ENCODE measurements at regions not wholly inside any gene's neighbourhood (a gene's known extent, or its start where the extent isn't known, plus 50 kb on each side); places are given as distances from the start of the nearest gene placed in this dataset.

DNA sequence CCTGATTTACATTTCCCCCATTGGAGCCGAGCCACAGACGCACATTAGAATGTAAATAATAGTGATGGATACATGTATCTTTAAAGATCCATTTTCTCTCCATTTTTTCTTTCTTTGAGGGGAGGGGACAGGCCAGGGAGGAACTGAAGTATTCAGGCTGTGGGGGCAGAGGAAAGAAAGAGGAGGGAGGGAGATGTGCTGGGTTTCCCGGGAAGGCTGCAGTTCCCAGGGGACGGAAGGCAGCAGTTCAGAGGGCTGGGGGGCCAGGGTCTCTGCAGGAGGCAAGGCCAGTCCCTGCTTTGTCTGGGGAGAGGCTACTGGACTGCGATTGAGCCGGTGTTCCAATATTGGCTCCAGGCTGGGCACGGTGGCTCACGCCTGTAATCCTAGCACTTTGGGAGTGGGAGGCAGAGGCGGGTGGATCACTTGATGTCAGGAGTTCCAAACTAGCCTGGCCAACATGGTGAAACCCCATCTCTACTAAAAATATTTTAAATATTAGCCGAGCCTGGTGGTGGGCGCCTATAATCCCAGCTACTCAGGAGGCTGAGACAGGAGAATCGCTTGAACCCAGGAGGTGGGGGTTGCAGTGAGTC lies 94.2 kb upstream of the LHX1 start:
- TF ChIP-seq EZH2 (IDR thresholded peaks at IDR 0.05; ENCODE audit: borderline replicate concordance) (no peak), EZH2phosphoT487 (IDR thresholded peaks at IDR 0.05; ENCODE audit: low read depth, severe bottlenecking, unreplicated experiment) (no peak)
- TF ChIP-seq, protein P1, sequence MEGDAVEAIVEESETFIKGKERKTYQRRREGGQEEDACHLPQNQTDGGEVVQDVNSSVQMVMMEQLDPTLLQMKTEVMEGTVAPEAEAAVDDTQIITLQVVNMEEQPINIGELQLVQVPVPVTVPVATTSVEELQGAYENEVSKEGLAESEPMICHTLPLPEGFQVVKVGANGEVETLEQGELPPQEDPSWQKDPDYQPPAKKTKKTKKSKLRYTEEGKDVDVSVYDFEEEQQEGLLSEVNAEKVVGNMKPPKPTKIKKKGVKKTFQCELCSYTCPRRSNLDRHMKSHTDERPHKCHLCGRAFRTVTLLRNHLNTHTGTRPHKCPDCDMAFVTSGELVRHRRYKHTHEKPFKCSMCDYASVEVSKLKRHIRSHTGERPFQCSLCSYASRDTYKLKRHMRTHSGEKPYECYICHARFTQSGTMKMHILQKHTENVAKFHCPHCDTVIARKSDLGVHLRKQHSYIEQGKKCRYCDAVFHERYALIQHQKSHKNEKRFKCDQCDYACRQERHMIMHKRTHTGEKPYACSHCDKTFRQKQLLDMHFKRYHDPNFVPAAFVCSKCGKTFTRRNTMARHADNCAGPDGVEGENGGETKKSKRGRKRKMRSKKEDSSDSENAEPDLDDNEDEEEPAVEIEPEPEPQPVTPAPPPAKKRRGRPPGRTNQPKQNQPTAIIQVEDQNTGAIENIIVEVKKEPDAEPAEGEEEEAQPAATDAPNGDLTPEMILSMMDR (IDR thresholded peaks at IDR 0.05; ENCODE audit: poor library complexity): no peak
- Histone ChIP-seq H3K36me3 (replicated peaks; ENCODE audit: insufficient read depth, low read depth) (no peaks in the 10 kb centered on the region), H3K4me3 (no peak overlapping the region), H3K27ac (no peak overlapping the region), H3K4me1 (ENCODE audit: insufficient read depth) (no peaks in the 10 kb centered on the region), H3K79me2 (no peaks in the 10 kb centered on the region), H3K9me3 (ENCODE audit: low read depth) (no peaks in the 10 kb centered on the region), H3K4me2 (no peak overlapping the region), H2AFZ (no peak overlapping the region), H3K27me3 (peaks cover 14% of the 10 kb centered on the region), H4K20me1 (ENCODE audit: insufficient read depth, poor library complexity, severe bottlenecking) (no peaks in the 10 kb centered on the region), H3K9me2 (replicated peaks; ENCODE audit: insufficient read depth) (no peaks in the 10 kb centered on the region)
- DNase-seq (ENCODE audit: low spot score): no peak
- WGBS (ENCODE audit: low lambda C conversion rate, missing lambda C conversion rate): 83% methylated on average over 12 of the region's 12 CpGs

DNA sequence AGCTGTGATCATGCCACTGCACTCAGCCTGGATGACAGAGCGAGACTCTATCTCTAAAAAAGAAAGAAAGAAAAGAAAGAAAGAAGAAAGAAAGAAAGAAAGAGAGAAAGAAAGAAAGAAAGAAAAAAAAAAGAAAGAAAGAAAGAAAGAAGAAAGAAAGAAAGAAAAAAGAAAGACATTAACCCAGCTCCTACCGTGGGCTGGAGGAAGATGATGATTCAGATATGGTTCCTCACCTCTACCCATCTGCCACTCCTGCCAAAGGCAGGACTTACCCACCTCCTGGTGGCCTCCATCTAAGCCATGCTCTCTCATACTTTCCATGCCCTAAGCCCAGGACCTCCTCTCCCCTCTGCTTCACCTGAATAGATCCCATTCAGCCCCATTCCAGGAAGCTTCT lies 93.3 kb upstream of the LHX1 start:
- DNase-seq (ENCODE audit: low spot score): no peak
- no peak overlapping the region for H3K4me3 ChIP-seq
- TF ChIP-seq, protein P1 (IDR thresholded peaks at IDR 0.05; ENCODE audit: poor library complexity): no peak
- TF ChIP-seq EZH2phosphoT487 (IDR thresholded peaks at IDR 0.05; ENCODE audit: low read depth, severe bottlenecking, unreplicated experiment): no peak
- no peak for TF ChIP-seq EZH2 (IDR thresholded peaks at IDR 0.05; ENCODE audit: borderline replicate concordance)
- no peaks in the 10 kb centered on the region for H3K4me1 ChIP-seq (ENCODE audit: insufficient read depth)
- no peaks in the 10 kb centered on the region for H3K36me3 ChIP-seq (replicated peaks; ENCODE audit: insufficient read depth, low read depth)
- H3K79me2 ChIP-seq: no peaks in the 10 kb centered on the region
- H3K9me2 ChIP-seq (replicated peaks; ENCODE audit: insufficient read depth): no peaks in the 10 kb centered on the region
- H3K27me3 ChIP-seq: peaks cover 14% of the 10 kb centered on the region
- H2AFZ ChIP-seq: no peak overlapping the region
- no peaks in the 10 kb centered on the region for H4K20me1 ChIP-seq (ENCODE audit: insufficient read depth, poor library complexity, severe bottlenecking)
- no peak overlapping the region for H3K27ac ChIP-seq
- no peaks in the 10 kb centered on the region for H3K9me3 ChIP-seq (ENCODE audit: low read depth)
- 82% methylated on average over 2 of the region's 2 CpGs for WGBS (ENCODE audit: low lambda C conversion rate, missing lambda C conversion rate)
- no peak overlapping the region for H3K4me2 ChIP-seq

DNA sequence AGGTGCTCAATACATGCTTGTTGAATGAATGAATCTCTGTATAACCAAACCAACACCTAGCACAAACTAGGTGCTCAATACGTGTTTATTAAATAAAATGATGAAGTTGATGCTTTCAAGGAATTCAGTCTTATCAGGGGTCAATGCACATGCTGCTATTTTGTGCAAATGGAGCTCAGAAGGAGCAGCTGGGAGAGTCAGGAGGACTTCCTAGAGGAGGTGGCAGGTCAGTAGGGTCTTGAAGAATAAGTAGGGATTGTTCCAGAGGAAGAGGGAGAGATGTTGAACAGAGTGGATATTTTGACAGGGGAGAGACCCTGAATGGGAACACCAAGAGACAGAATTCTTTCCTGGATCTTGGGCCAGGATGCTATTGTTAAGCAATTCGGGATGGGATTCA lies 92.7 kb upstream of the LHX1 start:
- Histone ChIP-seq H3K9me2 (replicated peaks; ENCODE audit: insufficient read depth) (no peaks in the 10 kb centered on the region), H3K4me1 (ENCODE audit: insufficient read depth) (no peaks in the 10 kb centered on the region), H3K36me3 (replicated peaks; ENCODE audit: insufficient read depth, low read depth) (no peaks in the 10 kb centered on the region), H4K20me1 (ENCODE audit: insufficient read depth, poor library complexity, severe bottlenecking) (no peaks in the 10 kb centered on the region), H3K4me2 (no peak overlapping the region), H2AFZ (no peak overlapping the region), H3K27me3 (peaks cover 14% of the 10 kb centered on the region), H3K9me3 (ENCODE audit: low read depth) (no peaks in the 10 kb centered on the region), H3K27ac (no peak overlapping the region), H3K79me2 (no peaks in the 10 kb centered on the region), H3K4me3 (no peak overlapping the region)
- 98% methylated on average over 2 of the region's 2 CpGs for WGBS (ENCODE audit: low lambda C conversion rate, missing lambda C conversion rate)
- DNase-seq (ENCODE audit: low spot score): no peak
- TF ChIP-seq, protein P1 (IDR thresholded peaks at IDR 0.05; ENCODE audit: poor library complexity): no peak
- TF ChIP-seq EZH2phosphoT487 (IDR thresholded peaks at IDR 0.05; ENCODE audit: low read depth, severe bottlenecking, unreplicated experiment) (no peak), EZH2 (IDR thresholded peaks at IDR 0.05; ENCODE audit: borderline replicate concordance) (no peak)

All from hepatocyte (in vitro differentiated cells).